HG03520 (cell line): ENCODE measurements at regions not wholly inside any gene's neighbourhood (a gene's known extent, or its start where the extent isn't known, plus 50 kb on each side); places are given as distances from the start of the nearest gene placed in this dataset.
A peak's percentile ranks its signal among the peaks of the same experiment; 100 is the strongest.
"Not testable (repeated sequence)": the region's sequence is repeated elsewhere in the genome, so short reads cannot be mapped to it uniquely, and the experiment has no call there.

Experiments
- ATAC-seq: cut with Tn5 transposase; IDR thresholded peaks from one replicate; pipeline ENCODE4 v1.9.1; 2021; ENCODE audit warnings: mild to moderate bottlenecking, moderate library complexity; ENCODE audit not compliant: unreplicated experiment

- no peak for ATAC-seq
Measured at GRCh38 chr3:182323126-182323700, 470.1 kb upstream of the ATP11B start.

- ATAC-seq, result no peak
Measured at GRCh38 chr3:182323898-182324297, 469.4 kb upstream of the ATP11B start.

GRCh38 chr3:182325213-182325950 is 467.9 kb upstream of the ATP11B start:
- ATAC-seq, result peak; percentile 89

GRCh38 chr3:182327196-182327681 is 466.1 kb upstream of the ATP11B start:
- no peak for ATAC-seq

GRCh38 chr3:182330646-182331045 is 462.7 kb upstream of the ATP11B start:
- no peak for ATAC-seq

- no peak for ATAC-seq
Measured at GRCh38 chr3:182331341-182331740, 462.0 kb upstream of the ATP11B start.

GRCh38 chr3:182342252-182342651 is 451.1 kb upstream of the ATP11B start:
- ATAC-seq, result no peak

- not testable (repeated sequence) for ATAC-seq
Measured at GRCh38 chr3:182344026-182344425, 449.3 kb upstream of the ATP11B start.

- ATAC-seq, result no peak
Measured at GRCh38 chr3:182349051-182349450, 444.3 kb upstream of the ATP11B start.

GRCh38 chr3:182349951-182350517 is 443.3 kb upstream of the ATP11B start:
- ATAC-seq, result no peak

- no peak for ATAC-seq
Measured at GRCh38 chr3:182357928-182358327, 435.4 kb upstream of the ATP11B start.

- no peak for ATAC-seq
Measured at GRCh38 chr3:182364323-182364722, 429.0 kb upstream of the ATP11B start.

- ATAC-seq, result no peak
Measured at GRCh38 chr3:182364723-182365650, 428.3 kb upstream of the ATP11B start.

GRCh38 chr3:182366746-182367145 is 426.6 kb upstream of the ATP11B start:
- no peak for ATAC-seq

- no peak for ATAC-seq
Measured at GRCh38 chr3:182369861-182370260, 423.4 kb upstream of the ATP11B start.

GRCh38 chr3:182370949-182371348 is 422.4 kb upstream of the ATP11B start:
- no peak for ATAC-seq

- no peak for ATAC-seq
Measured at GRCh38 chr3:182375916-182376315, 417.4 kb upstream of the ATP11B start.

- no peak for ATAC-seq
Measured at GRCh38 chr3:182382112-182382857, 411.0 kb upstream of the ATP11B start.

GRCh38 chr3:182384221-182384620 is 409.1 kb upstream of the ATP11B start:
- no peak for ATAC-seq

- no peak for ATAC-seq
Measured at GRCh38 chr3:182385356-182385755, 407.9 kb upstream of the ATP11B start.
